HepG2 (cell line): ENCODE measurements at regions not wholly inside any gene's neighbourhood (a gene's known extent, or its start where the extent isn't known, plus 50 kb on each side); places are given as distances from the start of the nearest gene placed in this dataset.

Experiments
- ATAC-seq: fragments of 200-7000 bp; cut with Tn5 transposase; 3 replicates; pipeline ENCODE4 v1.9.1; 2020; ENCODE audit warnings: mild to moderate bottlenecking, moderate library complexity
- BruUV-seq: library from RNA; stranded (reverse); fragments of 400-500 nt; replicated peaks from 2 replicates; lab custom pipeline; 2021; lab: Mats Ljungman, UMichigan
- CTCF ChIA-PET: fragments of 300-600 bp; formaldehyde crosslinking; extraction: SDS; loops from one replicate; lab custom pipeline; 2021; ENCODE audit warnings: low total read pairs, inconsistent platforms, low intra/inter-chr PET ratio; lab: Yijun Ruan, JAX
- POLR2A ChIA-PET: fragments of 350-600 bp; sonication (Branson Sonifier 250); formaldehyde crosslinking; loops from one replicate; lab custom pipeline; 2020; ENCODE audit warnings: antibody characterized with exemption, inconsistent platforms; lab: Yijun Ruan, JAX
- DNase-seq: peaks from one replicate; pipeline ENCODE4 v3.0.0-alpha.2; 2015; ENCODE audit warnings: low spot score
- FAIRE-seq: peaks from 3 replicates; lab custom pipeline; 2011; peaks lifted over from hg19 to GRCh38; lab: Jason Lieb, UNC
- H2AFZ ChIP-seq: one replicate; pipeline ENCODE4 v1.6.1; 2011; ENCODE audit warnings: low read length, inconsistent platforms
- H3K27ac ChIP-seq: fragments of 300-600 bp; 3 replicates; pipeline ENCODE4 v1.8.0; 2011; ENCODE audit warnings: mixed run types, mild to moderate bottlenecking, mixed read lengths, low read length, inconsistent platforms; ENCODE audit not compliant: insufficient read depth; ENCODE audit errors: extremely low read length
- H3K27me3 ChIP-seq, 2 experiments: fragments of 200-600 bp in 1 of 2; 2 replicates in 1 of 2; 3 replicates in 1 of 2; pipeline versions ENCODE4 v1.6.0 to v1.8.0; 2011; ENCODE audit warnings: low read length in 2 of 2, mild to moderate bottlenecking in 2 of 2, moderate library complexity in 2 of 2, inconsistent platforms in 1 of 2; ENCODE audit not compliant: insufficient read depth in 2 of 2, control insufficient read depth in 1 of 2
- H3K36me3 ChIP-seq, 2 experiments: fragments of 200-600 bp in 1 of 2; replicated peaks in 1 of 2; 2 replicates in 1 of 2; 3 replicates in 1 of 2; pipeline versions ENCODE4 v1.5.1 to v1.8.0; 2011; ENCODE audit warnings: low read length in 2 of 2, inconsistent platforms in 1 of 2; ENCODE audit not compliant: insufficient read depth in 2 of 2, control insufficient read depth in 1 of 2
- H3K4me1 ChIP-seq: 2 replicates; pipeline ENCODE4 v1.5.1; 2012; ENCODE audit warnings: low read length, inconsistent platforms; ENCODE audit not compliant: insufficient read depth
- H3K4me2 ChIP-seq: 2 replicates; pipeline ENCODE4 v1.6.0; 2011; ENCODE audit warnings: low read depth, low read length, inconsistent platforms
- H3K4me3 ChIP-seq, 3 experiments: fragments of 200-600 bp in 1 of 3; sonication (generic), shearing (Covaris generic) in 1 of 3; replicated peaks in 1 of 3; 2 replicates each; pipeline ENCODE4 v1.5.1; 2011 to 2016; ENCODE audit warnings: low read length in 3 of 3, inconsistent platforms in 2 of 3, low read depth in 2 of 3, mild to moderate bottlenecking in 2 of 3, control low read depth in 1 of 3, mixed read lengths in 1 of 3; ENCODE audit not compliant: insufficient read depth in 1 of 3
- H3K79me2 ChIP-seq: one replicate; pipeline ENCODE4 v1.6.1; 2011; ENCODE audit warnings: low read length, inconsistent platforms; ENCODE audit not compliant: insufficient read depth
- H3K9ac ChIP-seq: 2 replicates; pipeline ENCODE4 v1.6.0; 2011; ENCODE audit warnings: mild to moderate bottlenecking, low read depth, low read length, inconsistent platforms; ENCODE audit not compliant: insufficient read depth
- H3K9me3 ChIP-seq: 2 replicates; pipeline ENCODE4 v1.5.1; 2012; ENCODE audit warnings: mild to moderate bottlenecking, low read length
- H4K20me1 ChIP-seq: 2 replicates; pipeline ENCODE4 v1.6.0; 2011; ENCODE audit warnings: inconsistent platforms, mild to moderate bottlenecking, low read length, moderate library complexity; ENCODE audit not compliant: insufficient read depth
- ATM ChIP-seq: fragments of 450-650 bp; IDR thresholded peaks from 2 replicates; pipeline ENCODE4 v1.7.1; 2017; ENCODE audit warnings: mild to moderate bottlenecking, borderline replicate concordance
- BRF2 ChIP-seq: sonication (generic); formaldehyde crosslinking; IDR thresholded peaks from 2 replicates; pipeline ENCODE4 v1.8.1; 2022; ENCODE audit warnings: mild to moderate bottlenecking, missing genetic modification reagents
- FOXK1 ChIP-seq: sonication (generic); formaldehyde crosslinking; IDR thresholded peaks from 2 replicates; pipeline ENCODE4 v1.4.0; 2020; ENCODE audit warnings: low read depth, missing genetic modification reagents, borderline replicate concordance
- HNRNPL ChIP-seq: fragments of 200-400 bp; formaldehyde crosslinking; IDR thresholded peaks from 2 replicates; pipeline ENCODE4 v1.6.1; 2017; ENCODE audit warnings: mild to moderate bottlenecking, low read depth, low read length
- HOXA3 ChIP-seq: sonication (generic); formaldehyde crosslinking; IDR thresholded peaks from 2 replicates; pipeline ENCODE4 v1.5.0; 2020; ENCODE audit warnings: missing genetic modification reagents
- KDM1A ChIP-seq: IDR thresholded peaks from 2 replicates; pipeline ENCODE4 v1.6.1; 2016; ENCODE audit warnings: missing compliant biosample characterization
- MAFK ChIP-seq, 2 experiments: IDR thresholded peaks in 1 of 2; conservative IDR thresholded peaks in 1 of 2; 2 replicates each; pipeline ENCODE4 v1.6.1; 2011; ENCODE audit warnings: improper control_type of control experiment in 2 of 2, low read length in 2 of 2
- NKX3-1 ChIP-seq: sonication (generic); formaldehyde crosslinking; IDR thresholded peaks from 2 replicates; pipeline ENCODE4 v1.5.0; 2020; ENCODE audit warnings: missing genetic modification reagents
- PAX8 ChIP-seq: sonication (generic); formaldehyde crosslinking; IDR thresholded peaks from 2 replicates; pipeline ENCODE4 v1.8.0; 2022; ENCODE audit warnings: mild to moderate bottlenecking, missing genetic modification reagents, borderline replicate concordance
- RBM22 ChIP-seq: fragments of 200-400 bp; formaldehyde crosslinking; optimal IDR thresholded peaks from 2 replicates; pipeline ENCODE3; 2017; ENCODE audit warnings: mild to moderate bottlenecking, low read length, moderate library complexity
- SMAD3 ChIP-seq: sonication (generic); formaldehyde crosslinking; IDR thresholded peaks from 2 replicates; pipeline ENCODE4 v1.4.0; 2020; ENCODE audit warnings: missing genetic modification reagents
- SP4 ChIP-seq: sonication (generic); formaldehyde crosslinking; IDR thresholded peaks from 2 replicates; pipeline ENCODE4 v1.8.1; 2023; ENCODE audit warnings: mild to moderate bottlenecking, missing genetic modification reagents
- SUZ12 ChIP-seq: fragments of 150-350 bp; IDR thresholded peaks from 2 replicates; pipeline ENCODE4 v1.6.1; 2014; ENCODE audit warnings: low read depth, low read length
- SYNCRIP ChIP-seq: fragments of 200-400 bp; formaldehyde crosslinking; IDR thresholded peaks from 2 replicates; pipeline ENCODE4 v1.6.1; 2018; ENCODE audit warnings: mild to moderate bottlenecking, low read depth, low read length; ENCODE audit not compliant: insufficient read depth
- TBP ChIP-seq: sonication (generic); formaldehyde crosslinking; IDR thresholded peaks from 2 replicates; pipeline ENCODE4 v1.5.0; 2020; ENCODE audit warnings: missing genetic modification reagents
- YY1 ChIP-seq: IDR thresholded peaks from 2 replicates; pipeline ENCODE4 v1.6.1; 2011; ENCODE audit warnings: low read length, low read depth, moderate library complexity, mild to moderate bottlenecking; ENCODE audit not compliant: insufficient read depth, insufficient replicate concordance
- ZFY ChIP-seq: sonication (generic); formaldehyde crosslinking; IDR thresholded peaks from 2 replicates; pipeline ENCODE4 v1.4.0; 2020; ENCODE audit warnings: missing genetic modification reagents
- ZNF232 ChIP-seq: sonication (generic); formaldehyde crosslinking; IDR thresholded peaks from 2 replicates; pipeline ENCODE4 v1.4.0; 2020; ENCODE audit warnings: missing genetic modification reagents, borderline replicate concordance
- ZNF326 ChIP-seq: sonication (generic); formaldehyde crosslinking; IDR thresholded peaks from 2 replicates; pipeline ENCODE4 v1.4.0; 2020; ENCODE audit warnings: missing genetic modification reagents, borderline replicate concordance
- ZNF441 ChIP-seq: sonication (generic); formaldehyde crosslinking; IDR thresholded peaks from 2 replicates; pipeline ENCODE4 v1.7.0; 2021; ENCODE audit warnings: missing genetic modification reagents, borderline replicate concordance
- ZNF570 ChIP-seq: sonication (generic); formaldehyde crosslinking; IDR thresholded peaks from 2 replicates; pipeline ENCODE4 v1.4.0; 2020; ENCODE audit warnings: mild to moderate bottlenecking, missing genetic modification reagents, borderline replicate concordance
- ZNF7 ChIP-seq: IDR thresholded peaks from 2 replicates; pipeline ENCODE4 v1.6.1; 2016; ENCODE audit warnings: missing biosample characterization, missing genetic modification reagents
- ZNF720 ChIP-seq: sonication (generic); formaldehyde crosslinking; IDR thresholded peaks from 2 replicates; pipeline ENCODE4 v1.4.0; 2020; ENCODE audit warnings: missing genetic modification reagents
- WGBS: methylation state at CpG from one replicate; pipeline ENCODE4 v1.1.6; 2017; ENCODE audit warnings: low lambda C conversion rate; 5-methylcytosine and 5-hydroxymethylcytosine counted together
- in situ Hi-C: cut with HindIII; loops from 2 replicates; pipeline ENCODE4 v1.10.0; 2017; ENCODE audit warnings: low pct_unique_long_range_greater_than_20kb; ENCODE audit not compliant: extremely low pct_ligation_motif_present
- intact Hi-C: fragments of 100-400 bp; cut with micrococcal nuclease; formaldehyde crosslinking; loops from one replicate; pipeline ENCODE4 v1.10.0; 2022; ENCODE audit not compliant: unreplicated experiment

- TF ChIP-seq SMAD3 (CRISPR knock-in tag), result no peak
- no peak for TF ChIP-seq ZNF232 (CRISPR knock-in tag)
- no peak for TF ChIP-seq ZNF720 (CRISPR knock-in tag)
- no peak for TF ChIP-seq SUZ12
- no peak for TF ChIP-seq MAFK (conservative IDR thresholded peaks at IDR 0.05 in 1 of 2, IDR thresholded peaks at IDR 0.05 in 1 of 2; ENCODE audit: low read length in 2 of 2)
- no peak for TF ChIP-seq BRF2 (CRISPR knock-in tag)
- no peak for TF ChIP-seq YY1
- no peak for TF ChIP-seq ATM
- no peak for TF ChIP-seq RBM22
- TF ChIP-seq ZNF7 (CRISPR knock-in tag), result no peak
- TF ChIP-seq, all 625 proteins: peak for 0
Observed at GRCh38 chr10:130835068-130835467, 476.5 kb downstream of the TCERG1L start (continued).

- 16% methylated on average over 5 of the region's 7 CpGs for WGBS
- DNase-seq (no peak), FAIRE-seq (no peak), ATAC-seq (no peak)
- no TSS peak for BruUV-seq
- Histone ChIP-seq H2AFZ (no peak overlapping the region), H3K27ac (no peak overlapping the region), H3K27me3 (no peaks in the 10 kb centered on the region), H3K4me1 (no peaks in the 10 kb centered on the region), H3K79me2 (no peaks in the 10 kb centered on the region), H3K9ac (no peak overlapping the region), H3K4me2 (no peak overlapping the region), H3K9me3 (no peaks in the 10 kb centered on the region), H4K20me1 (no peaks in the 10 kb centered on the region), H3K4me3 (no peak overlapping the region), H3K36me3 (no peaks in the 10 kb centered on the region)
- POLR2A ChIA-PET, result no interaction called here
- CTCF ChIA-PET, result no interaction called here
- in situ Hi-C loops, result no loop called here
- TF ChIP-seq TBP (CRISPR knock-in tag) (no peak), ZNF7 (CRISPR knock-in tag) (no peak), HNRNPL (no peak), ZNF441 (CRISPR knock-in tag) (no peak), ZFY (CRISPR knock-in tag) (no peak), HOXA3 (CRISPR knock-in tag) (no peak), FOXK1 (CRISPR knock-in tag) (no peak), NKX3-1 (no peak), PAX8 (CRISPR knock-in tag) (no peak), ZNF570 (CRISPR knock-in tag) (no peak), ATM (no peak), SP4 (CRISPR knock-in tag) (no peak), ZNF326 (CRISPR knock-in tag) (no peak), KDM1A (CRISPR knock-in tag) (no peak), SYNCRIP (no peak)
- intact Hi-C loops, result no loop called here
Observed at GRCh38 chr10:130836344-130836743, 475.2 kb downstream of the TCERG1L start.
